Ishikawa (cell line): ENCODE measurements at regions not wholly inside any gene's neighbourhood (a gene's known extent, or its start where the extent isn't known, plus 50 kb on each side); places are given as distances from the start of the nearest gene placed in this dataset.

Experiments
- CEBPB ChIP-seq: IDR thresholded peaks from 2 replicates; pipeline ENCODE4 v1.6.1; 2012
- EGR1 ChIP-seq: IDR thresholded peaks from 2 replicates; pipeline ENCODE4 v1.6.1; 2012
- EP300 ChIP-seq: IDR thresholded peaks from 2 replicates; pipeline ENCODE4 v1.6.1; 2012; ENCODE audit warnings: borderline replicate concordance
- FOXM1 ChIP-seq: IDR thresholded peaks from 2 replicates; pipeline ENCODE4 v1.6.1; 2012; ENCODE audit warnings: low read depth, borderline replicate concordance
- RAD21 ChIP-seq: IDR thresholded peaks from 2 replicates; pipeline ENCODE4 v1.6.1; 2012; ENCODE audit warnings: low read depth
- REST ChIP-seq: IDR thresholded peaks from 2 replicates; pipeline ENCODE4 v1.6.1; 2012; ENCODE audit warnings: low read depth, mild to moderate bottlenecking
- TAF1 ChIP-seq: IDR thresholded peaks from 2 replicates; pipeline ENCODE4 v1.6.1; 2012; ENCODE audit warnings: low read depth, mild to moderate bottlenecking
- TCF12 ChIP-seq: IDR thresholded peaks from 2 replicates; pipeline ENCODE4 v1.6.1; 2012; ENCODE audit warnings: low read depth
- TEAD4 ChIP-seq: IDR thresholded peaks from 2 replicates; pipeline ENCODE4 v1.6.1; 2012
- USF1 ChIP-seq: IDR thresholded peaks from 2 replicates; pipeline ENCODE4 v1.6.1; 2012
- ZBTB7A ChIP-seq: IDR thresholded peaks from 2 replicates; pipeline ENCODE4 v1.6.1; 2012; ENCODE audit warnings: low read depth

- TF ChIP-seq CEBPB (no peak), FOXM1 (no peak)
Observed at GRCh38 chrX:145735036-145735435, 82.6 kb upstream of the SLITRK2 start.

DNA sequence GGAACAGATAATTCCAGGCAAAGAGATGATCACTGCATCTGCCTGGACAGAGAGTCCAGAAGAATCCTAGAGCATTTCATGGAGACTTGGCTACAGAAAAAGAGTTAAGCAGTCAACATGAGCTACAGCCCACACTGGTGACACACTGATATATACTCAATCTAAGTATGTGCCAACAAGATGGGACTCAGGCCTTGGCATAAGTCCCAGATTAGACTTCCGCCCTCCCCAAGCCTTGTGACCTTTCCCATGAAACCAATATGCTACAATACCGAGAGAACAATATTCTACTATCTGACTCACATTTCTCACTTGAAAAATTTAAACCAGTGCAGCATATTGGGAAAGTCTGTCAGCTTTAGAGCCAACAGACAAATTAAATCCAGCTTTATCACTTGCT lies 65.7 kb upstream of the SLITRK2 start:
- TF ChIP-seq RAD21 (no peak), TEAD4 (no peak), EGR1 (no peak), USF1 (no peak), FOXM1 (no peak), CEBPB (no peak), ZBTB7A (no peak), TAF1 (no peak), TCF12 (no peak), EP300 (no peak), REST (no peak)
